ENCODE measurements at regions not wholly inside any gene's neighbourhood (a gene's known extent, or its start where the extent isn't known, plus 50 kb on each side); places are given as distances from the start of the nearest gene placed in this dataset.

GRCh38 chr15:91782221-91782620, 71.3 kb upstream of the SLCO3A1 start:
- H4K20me1 ChIP-seq (ENCODE audit: insufficient read depth, low read length), result no peaks in the 10 kb centered on the region
- no peaks in the 10 kb centered on the region for H3K9me3 ChIP-seq (ENCODE audit: insufficient read depth, low read length)
- H2AFZ ChIP-seq (ENCODE audit: low read depth, low read length), result no peak overlapping the region
- no peak overlapping the region for H3K9ac ChIP-seq (ENCODE audit: low read length)
- no peaks in the 10 kb centered on the region for H3K27me3 ChIP-seq (ENCODE audit: low read depth, low read length)
- H3K4me1 ChIP-seq (ENCODE audit: low read length), result no peaks in the 10 kb centered on the region
- H3K4me2 ChIP-seq (ENCODE audit: low read length), result no peak overlapping the region
- H3K27ac ChIP-seq (ENCODE audit: low read length), result no peak overlapping the region
- H3K36me3 ChIP-seq (replicated peaks; ENCODE audit: low read depth, low read length), result no peaks in the 10 kb centered on the region
- no peak for TF ChIP-seq EZH2phosphoT487 (IDR thresholded peaks at IDR 0.05; ENCODE audit: low read depth)
- TF ChIP-seq CTCF (IDR thresholded peaks at IDR 0.05; ENCODE audit: low read depth, low read length), result no peak
- H3K4me3 ChIP-seq (ENCODE audit: low read length), result no peak overlapping the region
- no peaks in the 10 kb centered on the region for H3K79me2 ChIP-seq (ENCODE audit: low read length)

- Histone ChIP-seq H3K27ac (ENCODE audit: low read length) (no peak overlapping the region), H3K36me3 (replicated peaks; ENCODE audit: low read depth, low read length) (no peaks in the 10 kb centered on the region), H3K4me1 (ENCODE audit: low read length) (no peaks in the 10 kb centered on the region), H4K20me1 (ENCODE audit: insufficient read depth, low read length) (no peaks in the 10 kb centered on the region), H3K27me3 (ENCODE audit: low read depth, low read length) (no peaks in the 10 kb centered on the region), H3K9ac (ENCODE audit: low read length) (no peak overlapping the region), H3K4me3 (ENCODE audit: low read length) (no peak overlapping the region), H3K79me2 (ENCODE audit: low read length) (no peaks in the 10 kb centered on the region), H3K4me2 (ENCODE audit: low read length) (no peak overlapping the region), H2AFZ (ENCODE audit: low read depth, low read length) (no peak overlapping the region), H3K9me3 (ENCODE audit: insufficient read depth, low read length) (no peaks in the 10 kb centered on the region)
- no peak for TF ChIP-seq EZH2phosphoT487 (IDR thresholded peaks at IDR 0.05; ENCODE audit: low read depth)
- TF ChIP-seq CTCF (IDR thresholded peaks at IDR 0.05; ENCODE audit: low read depth, low read length), result no peak
These were observed 70.5 kb upstream of the SLCO3A1 start for GRCh38 chr15:91783008-91783407.

DNA sequence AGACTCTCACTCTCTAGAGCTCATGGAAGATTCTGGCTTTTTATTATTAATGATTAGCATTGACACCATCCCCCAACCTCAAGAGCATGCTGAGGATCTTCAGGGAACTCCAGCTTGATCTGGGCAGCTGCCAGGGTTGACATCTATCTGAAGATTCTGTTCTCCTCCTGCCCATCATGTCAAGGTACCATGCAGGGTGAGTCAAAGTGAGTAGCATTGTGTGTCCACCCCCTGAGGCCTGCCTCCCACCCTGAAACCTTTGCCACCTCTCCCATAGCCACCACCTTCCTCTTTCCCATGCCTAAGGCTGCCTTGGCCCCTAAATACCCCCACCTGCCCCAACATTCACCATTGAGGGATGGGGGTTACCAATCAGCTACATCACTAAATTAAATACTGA, 70.1 kb upstream of the SLCO3A1 start:
- Histone ChIP-seq H4K20me1 (ENCODE audit: insufficient read depth, low read length) (no peaks in the 10 kb centered on the region), H3K27ac (ENCODE audit: low read length) (no peak overlapping the region), H3K9ac (ENCODE audit: low read length) (no peak overlapping the region), H3K4me2 (ENCODE audit: low read length) (no peak overlapping the region), H3K27me3 (ENCODE audit: low read depth, low read length) (no peaks in the 10 kb centered on the region), H3K4me1 (ENCODE audit: low read length) (no peaks in the 10 kb centered on the region), H3K9me3 (ENCODE audit: insufficient read depth, low read length) (no peaks in the 10 kb centered on the region), H2AFZ (ENCODE audit: low read depth, low read length) (no peak overlapping the region), H3K4me3 (ENCODE audit: low read length) (no peak overlapping the region), H3K36me3 (replicated peaks; ENCODE audit: low read depth, low read length) (no peaks in the 10 kb centered on the region), H3K79me2 (ENCODE audit: low read length) (no peaks in the 10 kb centered on the region)
- no peak for TF ChIP-seq CTCF (IDR thresholded peaks at IDR 0.05; ENCODE audit: low read depth, low read length)
- TF ChIP-seq EZH2phosphoT487 (IDR thresholded peaks at IDR 0.05; ENCODE audit: low read depth), result no peak

GRCh38 chr15:91784973-91785709, 68.4 kb upstream of the SLCO3A1 start:
- no peak overlapping the region for H3K4me2 ChIP-seq (ENCODE audit: low read length)
- H3K9me3 ChIP-seq (ENCODE audit: insufficient read depth, low read length), result no peaks in the 10 kb centered on the region
- H4K20me1 ChIP-seq (ENCODE audit: insufficient read depth, low read length), result no peaks in the 10 kb centered on the region
- H3K4me3 ChIP-seq (ENCODE audit: low read length), result no peak overlapping the region
- H3K36me3 ChIP-seq (replicated peaks; ENCODE audit: low read depth, low read length), result no peaks in the 10 kb centered on the region
- H3K27ac ChIP-seq (ENCODE audit: low read length), result no peak overlapping the region
- H2AFZ ChIP-seq (ENCODE audit: low read depth, low read length), result no peak overlapping the region
- H3K4me1 ChIP-seq (ENCODE audit: low read length), result no peaks in the 10 kb centered on the region
- TF ChIP-seq EZH2phosphoT487 (IDR thresholded peaks at IDR 0.05; ENCODE audit: low read depth) (no peak), CTCF (IDR thresholded peaks at IDR 0.05; ENCODE audit: low read depth, low read length) (no peak)
- no peaks in the 10 kb centered on the region for H3K27me3 ChIP-seq (ENCODE audit: low read depth, low read length)
- no peaks in the 10 kb centered on the region for H3K79me2 ChIP-seq (ENCODE audit: low read length)
- no peak overlapping the region for H3K9ac ChIP-seq (ENCODE audit: low read length)

Data from OCI-LY3 (cell line).